ENCODE measurements at regions not wholly inside any gene's neighbourhood (a gene's known extent, or its start where the extent isn't known, plus 50 kb on each side); places are given as distances from the start of the nearest gene placed in this dataset.
"Not testable (repeated sequence)": the region's sequence is repeated elsewhere in the genome, so short reads cannot be mapped to it uniquely, and the experiment has no call there.

- Mint-ChIP-seq H3K27me3 (ENCODE audit: low read depth) (no peaks in the 10 kb centered on the region), H3K4me1 (ENCODE audit: low read depth) (no peaks in the 10 kb centered on the region), H3K4me3 (no peak overlapping the region), H3K9me3 (peaks cover 3% of the 10 kb centered on the region), H3K27ac (no peak overlapping the region), H3K36me3 (ENCODE audit: low read depth) (no peaks in the 10 kb centered on the region)
- intact Hi-C loops (cut with micrococcal nuclease) = no loop called here
- no peak for DNase-seq
- CTCF ChIA-PET = interaction anchor here (0.6 kb wide), 1 partner anchor 21 kb away, joined by 3 read pairs; no protein-coding TSS in a partner anchor
Observed at GRCh38 chr1:191739544-191739943, 418.7 kb upstream of the RGS18 start.

DNA sequence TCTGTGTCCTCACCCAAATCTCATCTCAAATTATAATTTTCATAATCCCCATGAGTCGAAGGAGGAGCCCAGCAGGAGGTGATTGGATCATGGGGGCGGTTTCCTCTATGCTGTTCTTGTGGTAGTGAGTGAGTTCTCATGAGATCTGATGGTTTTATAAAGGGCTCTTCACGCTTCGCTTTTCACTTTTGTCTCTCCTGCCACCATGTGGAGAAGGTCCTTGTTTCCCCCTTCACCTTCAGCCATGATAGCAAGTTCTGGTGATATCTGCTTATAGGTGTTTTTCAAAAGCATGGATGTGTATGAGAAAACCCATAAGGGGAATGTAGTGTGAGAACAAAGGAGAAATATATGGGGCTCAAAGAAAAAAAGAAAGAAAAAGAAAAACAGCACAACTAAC lies 405.9 kb upstream of the RGS18 start:
- Mint-ChIP-seq H3K27ac (no peak overlapping the region), H3K9me3 (peaks cover 5% of the 10 kb centered on the region), H3K36me3 (ENCODE audit: low read depth) (no peaks in the 10 kb centered on the region), H3K4me1 (ENCODE audit: low read depth) (no peaks in the 10 kb centered on the region), H3K27me3 (ENCODE audit: low read depth) (no peaks in the 10 kb centered on the region), H3K4me3 (no peak overlapping the region)
- CTCF ChIA-PET = no interaction called here
- no peak for DNase-seq
- intact Hi-C loops (cut with micrococcal nuclease) = no loop called here

GRCh38 chr1:191760016-191760415 lies 398.2 kb upstream of the RGS18 start:
- intact Hi-C loops (cut with micrococcal nuclease) = no loop called here
- H3K27ac Mint-ChIP-seq = no peak overlapping the region
- H3K27me3 Mint-ChIP-seq (ENCODE audit: low read depth) = no peaks in the 10 kb centered on the region
- H3K4me1 Mint-ChIP-seq (ENCODE audit: low read depth) = no peaks in the 10 kb centered on the region
- CTCF ChIA-PET = no interaction called here
- no peak for DNase-seq
- peaks cover 2% of the 10 kb centered on the region for H3K9me3 Mint-ChIP-seq
- H3K4me3 Mint-ChIP-seq = no peak overlapping the region
- H3K36me3 Mint-ChIP-seq (ENCODE audit: low read depth) = no peaks in the 10 kb centered on the region

GRCh38 chr1:191788551-191788950 lies 369.7 kb upstream of the RGS18 start:
- peaks cover 4% of the 10 kb centered on the region for H3K9me3 Mint-ChIP-seq

DNA sequence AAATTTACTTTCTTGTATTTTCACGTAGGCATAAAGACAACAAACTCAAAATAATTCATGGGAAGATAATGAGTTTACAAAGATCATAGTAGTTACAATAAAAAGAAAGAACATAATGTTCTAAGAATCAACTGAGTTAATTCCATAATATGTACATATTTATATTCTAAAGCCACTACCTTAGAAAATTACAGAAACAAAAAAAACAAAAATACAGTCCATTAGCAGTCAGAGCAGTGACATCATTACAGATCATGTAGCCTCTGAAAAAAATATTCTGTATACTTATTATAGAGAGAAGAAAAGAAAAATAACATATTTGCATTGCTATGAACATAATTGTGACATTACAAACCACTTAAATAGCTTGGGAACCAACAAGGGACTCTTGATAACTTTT lies 360.1 kb upstream of the RGS18 start:
- no peak for DNase-seq
- no peak overlapping the region for H3K4me3 Mint-ChIP-seq
- H3K9me3 Mint-ChIP-seq = peaks cover 2% of the 10 kb centered on the region
- intact Hi-C loops (cut with micrococcal nuclease) = no loop called here
- no peaks in the 10 kb centered on the region for H3K4me1 Mint-ChIP-seq (ENCODE audit: low read depth)
- no peak overlapping the region for H3K27ac Mint-ChIP-seq
- no peaks in the 10 kb centered on the region for H3K36me3 Mint-ChIP-seq (ENCODE audit: low read depth)
- no peaks in the 10 kb centered on the region for H3K27me3 Mint-ChIP-seq (ENCODE audit: low read depth)
- CTCF ChIA-PET = interaction anchor here (0.6 to 0.7 kb wide), 2 partner anchors 12 to 186 kb away, joined by 3 to 4 read pairs; no protein-coding TSS in a partner anchor

More at GRCh38 chr1:191788551-191788950, 369.7 kb upstream of the RGS18 start:
- CTCF ChIA-PET = no interaction called here
- H3K4me3 Mint-ChIP-seq = no peak overlapping the region
- no peaks in the 10 kb centered on the region for H3K4me1 Mint-ChIP-seq (ENCODE audit: low read depth)
- no peak for DNase-seq
- H3K27me3 Mint-ChIP-seq (ENCODE audit: low read depth) = no peaks in the 10 kb centered on the region
- H3K27ac Mint-ChIP-seq = no peak overlapping the region
- H3K36me3 Mint-ChIP-seq (ENCODE audit: low read depth) = no peaks in the 10 kb centered on the region
- intact Hi-C loops (cut with micrococcal nuclease) = no loop called here

- intact Hi-C loops (cut with micrococcal nuclease) = no loop called here
- H3K36me3 Mint-ChIP-seq (ENCODE audit: low read depth) = no peaks in the 10 kb centered on the region
- no peak for DNase-seq
- no peaks in the 10 kb centered on the region for H3K4me1 Mint-ChIP-seq (ENCODE audit: low read depth)
- H3K27ac Mint-ChIP-seq = no peak overlapping the region
- CTCF ChIA-PET = no interaction called here
- H3K9me3 Mint-ChIP-seq = no peaks in the 10 kb centered on the region
- no peaks in the 10 kb centered on the region for H3K27me3 Mint-ChIP-seq (ENCODE audit: low read depth)
- no peak overlapping the region for H3K4me3 Mint-ChIP-seq
Observed at GRCh38 chr1:191804311-191804710, 354.0 kb upstream of the RGS18 start.

- DNase-seq, CTCF ChIA-PET: not testable (repeated sequence)
Observed at GRCh38 chr1:191813593-191813992, 344.7 kb upstream of the RGS18 start.

GRCh38 chr1:191818198-191818597 lies 340.1 kb upstream of the RGS18 start:
- Mint-ChIP-seq H3K4me1 (ENCODE audit: low read depth) (no peaks in the 10 kb centered on the region), H3K4me3 (no peak overlapping the region), H3K27me3 (ENCODE audit: low read depth) (no peaks in the 10 kb centered on the region), H3K9me3 (peaks cover 10% of the 10 kb centered on the region), H3K36me3 (ENCODE audit: low read depth) (no peaks in the 10 kb centered on the region), H3K27ac (no peak overlapping the region)
- CTCF ChIA-PET = no interaction called here
- intact Hi-C loops (cut with micrococcal nuclease) = no loop called here
- DNase-seq = no peak

More at GRCh38 chr1:191813593-191813992, 344.7 kb upstream of the RGS18 start:
- intact Hi-C loops (cut with micrococcal nuclease); H3K4me3 Mint-ChIP-seq; H3K27ac Mint-ChIP-seq; H3K9me3 Mint-ChIP-seq; H3K36me3 Mint-ChIP-seq (ENCODE audit: low read depth); H3K4me1 Mint-ChIP-seq (ENCODE audit: low read depth); H3K27me3 Mint-ChIP-seq (ENCODE audit: low read depth): not testable (repeated sequence)

DNA sequence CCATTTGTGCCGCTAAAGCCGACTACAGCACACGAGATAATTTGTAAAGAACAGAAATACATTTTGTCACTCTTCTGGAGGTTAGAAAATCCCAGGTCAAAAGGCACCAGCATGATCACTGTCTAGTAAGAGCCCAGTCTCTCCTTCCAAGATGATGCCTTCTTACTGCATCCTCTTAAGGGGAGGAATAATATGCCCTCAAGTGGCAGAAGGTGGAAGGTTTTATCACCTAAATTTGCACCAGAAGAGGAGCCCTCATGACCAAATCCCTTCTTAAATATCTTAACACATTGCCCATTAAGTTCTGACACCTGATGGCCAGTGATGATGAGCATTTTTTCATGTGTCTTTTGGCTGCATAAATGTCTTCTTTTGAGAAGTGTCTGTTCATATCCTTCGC lies 326.7 kb upstream of the RGS18 start:
- CTCF ChIA-PET = no interaction called here
- H3K36me3 Mint-ChIP-seq (ENCODE audit: low read depth) = no peaks in the 10 kb centered on the region
- H3K9me3 Mint-ChIP-seq = peaks cover 5% of the 10 kb centered on the region
- H3K4me1 Mint-ChIP-seq (ENCODE audit: low read depth) = no peaks in the 10 kb centered on the region
- DNase-seq = no peak
- intact Hi-C loops (cut with micrococcal nuclease) = no loop called here
- no peak overlapping the region for H3K4me3 Mint-ChIP-seq
- no peak overlapping the region for H3K27ac Mint-ChIP-seq
- no peaks in the 10 kb centered on the region for H3K27me3 Mint-ChIP-seq (ENCODE audit: low read depth)

DNA sequence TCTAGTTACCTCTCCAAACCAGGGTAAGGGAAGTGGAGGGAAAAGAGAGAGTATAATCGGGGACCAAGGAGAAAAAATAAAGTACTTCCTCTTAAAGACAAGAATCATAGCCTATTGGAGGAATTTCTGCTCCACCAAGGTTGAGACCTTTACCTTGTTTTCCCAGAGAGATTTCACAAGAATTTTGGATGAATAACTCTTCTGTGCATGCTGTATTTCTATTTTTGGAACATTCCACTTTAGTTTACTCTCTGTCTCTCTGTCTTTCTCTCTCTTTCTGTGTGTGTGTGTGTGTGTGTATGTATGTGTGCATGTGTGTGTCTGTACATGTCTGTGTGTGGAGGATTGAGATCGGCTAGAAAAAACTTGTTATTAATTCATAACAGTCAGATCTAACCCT lies 318.4 kb upstream of the RGS18 start:
- CTCF ChIA-PET = no interaction called here
- H3K36me3 Mint-ChIP-seq (ENCODE audit: low read depth) = no peaks in the 10 kb centered on the region
- H3K27me3 Mint-ChIP-seq (ENCODE audit: low read depth) = no peaks in the 10 kb centered on the region
- no peaks in the 10 kb centered on the region for H3K9me3 Mint-ChIP-seq
- H3K4me1 Mint-ChIP-seq (ENCODE audit: low read depth) = no peaks in the 10 kb centered on the region
- DNase-seq = no peak
- no peak overlapping the region for H3K4me3 Mint-ChIP-seq
- intact Hi-C loops (cut with micrococcal nuclease) = no loop called here
- no peak overlapping the region for H3K27ac Mint-ChIP-seq

DNA sequence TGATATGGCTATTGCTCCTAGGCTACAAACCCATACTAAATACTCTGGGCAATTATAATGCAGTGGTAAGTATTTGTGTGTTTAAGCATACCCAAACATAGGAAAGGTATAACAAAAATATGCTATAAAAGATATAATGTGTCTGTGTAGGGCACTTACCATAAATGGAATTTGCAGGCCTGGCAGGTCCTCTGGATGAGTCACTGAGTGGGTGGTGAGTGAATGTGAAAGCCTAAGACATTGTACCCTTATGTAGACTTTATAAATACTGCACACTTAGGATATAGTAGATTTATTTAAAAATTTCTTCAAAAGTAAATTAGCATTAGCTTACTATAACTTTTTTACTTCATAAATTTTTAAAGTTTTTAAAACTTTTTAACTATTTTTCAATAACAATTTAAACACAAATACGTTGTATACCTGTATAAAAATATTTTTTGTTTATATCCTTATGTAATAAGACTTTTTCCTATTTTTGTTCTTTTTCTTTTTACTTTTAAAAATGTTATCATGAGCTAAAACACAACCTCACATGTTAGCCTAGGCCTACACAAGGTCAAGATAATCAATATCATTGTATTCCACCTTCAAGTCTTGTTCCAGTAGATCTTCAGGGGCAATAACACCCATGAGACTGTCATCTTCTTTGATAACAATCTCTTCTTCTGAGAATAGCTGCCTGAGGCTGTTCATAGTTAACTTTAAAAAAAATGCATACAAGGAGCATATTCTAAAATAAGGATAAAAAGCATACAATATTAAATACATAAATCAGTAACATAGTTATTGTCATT lies 306.3 kb upstream of the RGS18 start:
- Mint-ChIP-seq H3K9me3 (no peaks in the 10 kb centered on the region), H3K27ac (no peak overlapping the region), H3K27me3 (ENCODE audit: low read depth) (no peaks in the 10 kb centered on the region), H3K4me3 (no peak overlapping the region), H3K4me1 (ENCODE audit: low read depth) (no peaks in the 10 kb centered on the region), H3K36me3 (ENCODE audit: low read depth) (no peaks in the 10 kb centered on the region)
- CTCF ChIA-PET = interaction anchor here (0.6 kb wide), 1 partner anchor 213 kb away, joined by 4 read pairs; no protein-coding TSS in a partner anchor
- no peak for DNase-seq
- intact Hi-C loops (cut with micrococcal nuclease) = no loop called here

GRCh38 chr1:191852907-191853306 lies 305.4 kb upstream of the RGS18 start:
- H3K4me1 Mint-ChIP-seq (ENCODE audit: low read depth) = no peaks in the 10 kb centered on the region
- no peaks in the 10 kb centered on the region for H3K36me3 Mint-ChIP-seq (ENCODE audit: low read depth)
- CTCF ChIA-PET = no interaction called here
- no peak for DNase-seq
- no peak overlapping the region for H3K4me3 Mint-ChIP-seq
- no peaks in the 10 kb centered on the region for H3K9me3 Mint-ChIP-seq
- H3K27ac Mint-ChIP-seq = no peak overlapping the region
- intact Hi-C loops (cut with micrococcal nuclease) = no loop called here
- no peaks in the 10 kb centered on the region for H3K27me3 Mint-ChIP-seq (ENCODE audit: low read depth)

DNA sequence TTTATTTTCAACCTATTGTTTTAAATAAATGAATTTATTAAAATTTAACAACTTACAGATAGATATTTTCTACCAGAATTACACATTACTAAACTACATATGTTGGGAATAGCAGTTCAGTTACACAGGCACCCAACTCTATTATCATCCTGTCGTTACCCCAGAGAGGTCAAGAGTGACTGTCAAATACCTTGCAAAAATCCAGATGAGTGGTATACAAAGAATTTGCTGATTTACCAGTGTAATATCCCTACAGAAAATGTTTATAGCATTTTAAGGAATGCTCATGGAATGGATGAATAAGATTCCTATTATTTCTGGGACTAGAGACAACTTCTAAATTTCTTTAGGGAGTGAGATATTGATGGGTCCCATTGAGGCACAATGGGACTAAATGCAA lies 300.7 kb upstream of the RGS18 start:
- Mint-ChIP-seq H3K9me3 (peaks cover 3% of the 10 kb centered on the region), H3K36me3 (ENCODE audit: low read depth) (no peaks in the 10 kb centered on the region), H3K4me1 (ENCODE audit: low read depth) (no peaks in the 10 kb centered on the region), H3K4me3 (no peak overlapping the region), H3K27ac (no peak overlapping the region), H3K27me3 (ENCODE audit: low read depth) (no peaks in the 10 kb centered on the region)
- intact Hi-C loops (cut with micrococcal nuclease) = no loop called here
- CTCF ChIA-PET = no interaction called here
- DNase-seq = no peak

All from activated naive CD4-positive, alpha-beta T cell treated with anti-CD3 and anti-CD28 coated beads for 36 hours (primary cell).